Activated CD4-positive, CD25-positive, alpha-beta regulatory T cell (primary cell): ENCODE measurements at regions not wholly inside any gene's neighbourhood (a gene's known extent, or its start where the extent isn't known, plus 50 kb on each side); places are given as distances from the start of the nearest gene placed in this dataset.

ENCODE experiments used
- DNase-seq, 4 experiments: peaks; one replicate each; lab custom pipeline; 2025; lab: John Stamatoyannopoulos, UW

- DNase-seq = no peak
Observed at GRCh38 chr18:51848702-51849101, 491.3 kb upstream of the DCC start.

GRCh38 chr18:51852681-51853080 lies 487.3 kb upstream of the DCC start:
- no peak for DNase-seq

DNA sequence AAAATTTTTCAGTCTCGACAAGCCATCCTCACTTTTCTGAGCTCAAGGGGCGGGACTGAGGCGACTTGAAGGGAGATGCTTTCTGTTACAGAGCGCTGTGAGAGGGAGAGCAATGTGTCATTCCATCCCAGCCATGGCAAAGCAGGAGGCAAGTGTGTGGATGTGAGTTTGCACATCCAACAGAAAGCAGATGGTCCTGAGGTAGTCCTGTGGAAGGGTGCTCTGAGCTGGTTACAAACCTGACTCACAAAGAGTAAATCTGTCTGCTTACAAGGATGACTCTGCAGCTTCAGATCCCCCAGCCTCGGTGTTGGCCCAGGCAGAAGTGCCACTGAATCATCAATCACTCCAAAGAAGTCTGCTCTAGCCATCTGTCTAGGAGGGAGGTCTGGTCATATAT lies 482.0 kb upstream of the DCC start:
- no peak for DNase-seq

DNA sequence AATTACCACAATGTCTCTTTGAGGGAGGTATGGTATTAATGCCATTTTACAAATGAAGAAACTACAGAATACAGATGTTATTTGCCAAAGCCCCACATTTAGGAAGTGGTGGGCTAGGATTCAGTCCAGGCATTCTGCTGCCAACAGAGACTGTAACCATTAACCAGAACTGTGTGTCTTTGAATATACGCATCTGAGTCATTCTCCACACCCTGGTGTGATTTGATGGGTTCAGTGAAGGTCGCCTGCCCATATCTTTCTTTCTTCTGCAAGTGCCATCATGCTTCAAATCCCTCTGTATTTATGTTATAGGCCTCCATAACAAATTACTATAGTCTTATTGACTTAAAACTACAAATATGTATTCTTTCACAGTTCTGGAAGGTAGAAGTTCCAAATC lies 479.0 kb upstream of the DCC start:
- DNase-seq = no peak

DNA sequence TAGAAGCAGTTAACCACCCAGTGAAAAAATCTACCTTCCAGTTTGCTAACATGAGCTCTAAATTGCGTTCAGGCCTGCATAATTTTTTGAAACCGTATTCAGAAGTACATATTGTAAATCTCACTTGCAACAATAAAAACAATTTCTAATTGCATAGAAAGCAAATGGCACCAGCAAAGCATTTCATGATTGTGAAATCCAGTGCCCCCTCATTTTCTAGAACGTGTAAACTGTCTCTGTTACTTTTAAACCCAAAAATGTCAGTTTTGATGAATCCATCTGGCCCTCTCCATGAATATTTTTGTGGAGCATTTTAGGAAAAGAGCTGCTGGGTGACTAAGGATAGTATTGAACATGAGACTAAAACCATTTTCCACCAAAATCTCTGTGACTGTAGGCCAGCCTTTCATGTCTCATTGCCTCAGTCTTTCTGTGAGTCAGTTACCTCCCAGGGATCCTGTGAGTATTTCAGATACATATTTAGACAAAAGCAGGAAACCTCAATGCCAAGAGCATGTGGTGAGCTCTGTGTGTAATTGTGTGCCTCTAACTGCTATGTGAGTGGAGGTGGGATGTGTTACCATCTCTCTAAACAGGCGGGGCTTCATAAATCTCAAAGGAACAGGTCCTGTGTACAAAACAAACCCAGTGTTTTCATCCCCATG lies 477.8 kb upstream of the DCC start:
- no peak for DNase-seq

DNA sequence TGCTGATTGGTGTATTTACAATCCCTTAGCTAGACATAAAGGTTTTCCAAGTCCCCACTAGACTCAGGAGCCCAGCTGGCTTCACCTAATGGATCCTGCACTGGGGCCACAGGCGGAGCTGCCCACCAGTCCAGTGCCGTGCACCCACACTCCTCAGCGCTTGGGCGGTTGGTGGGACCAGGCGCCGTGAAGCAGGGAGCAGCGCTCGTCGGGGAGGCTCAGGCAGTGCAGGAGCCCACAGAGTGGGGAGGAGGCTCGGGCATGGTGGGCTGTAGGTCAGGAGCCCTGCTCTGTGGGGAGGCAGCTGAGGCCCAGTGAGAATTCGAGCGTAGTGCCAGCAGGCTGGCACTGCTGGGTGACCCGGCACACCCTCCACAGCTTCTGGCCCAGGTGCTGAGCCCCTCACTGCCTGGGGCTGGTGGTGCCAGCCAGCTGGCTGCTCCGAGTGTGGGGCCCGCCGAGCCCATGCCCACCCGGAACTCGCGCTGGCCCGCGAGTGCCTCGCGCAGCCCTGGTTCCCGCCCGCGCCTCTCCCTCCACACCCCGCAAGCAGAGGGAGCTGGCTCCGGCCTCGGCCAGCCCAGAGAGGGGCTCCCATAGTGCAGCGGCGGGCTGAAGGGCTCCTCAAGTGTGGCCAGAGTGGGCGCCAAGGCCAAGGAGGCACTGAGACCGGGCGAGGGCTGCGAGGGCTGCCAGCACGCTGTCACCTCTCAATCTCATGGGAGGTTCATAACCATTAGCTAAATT lies 475.6 kb upstream of the DCC start:
- DNase-seq = no peak

DNA sequence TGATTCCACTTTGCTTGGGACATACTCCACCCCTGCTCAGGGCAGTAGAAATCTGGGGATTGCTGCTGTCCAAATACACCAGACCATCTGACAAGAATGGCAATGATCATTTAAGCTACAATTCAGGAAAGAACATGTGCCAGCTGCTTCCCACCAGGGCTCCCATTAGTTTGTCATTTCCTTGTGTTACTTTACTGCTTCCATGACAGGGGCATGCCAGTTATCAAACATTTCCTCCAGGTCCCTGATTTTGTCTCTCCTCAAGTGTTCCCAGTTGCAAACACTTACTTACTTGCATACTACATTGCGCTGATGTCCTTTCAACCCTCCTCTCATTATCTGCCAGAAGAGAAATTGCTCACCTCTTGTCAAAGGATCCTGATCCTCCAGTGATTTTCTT lies 474.5 kb upstream of the DCC start:
- DNase-seq = no peak

- DNase-seq = no peak
Observed at GRCh38 chr18:51867767-51868166, 472.2 kb upstream of the DCC start.

GRCh38 chr18:51878724-51879123 lies 461.3 kb upstream of the DCC start:
- no peak for DNase-seq

DNA sequence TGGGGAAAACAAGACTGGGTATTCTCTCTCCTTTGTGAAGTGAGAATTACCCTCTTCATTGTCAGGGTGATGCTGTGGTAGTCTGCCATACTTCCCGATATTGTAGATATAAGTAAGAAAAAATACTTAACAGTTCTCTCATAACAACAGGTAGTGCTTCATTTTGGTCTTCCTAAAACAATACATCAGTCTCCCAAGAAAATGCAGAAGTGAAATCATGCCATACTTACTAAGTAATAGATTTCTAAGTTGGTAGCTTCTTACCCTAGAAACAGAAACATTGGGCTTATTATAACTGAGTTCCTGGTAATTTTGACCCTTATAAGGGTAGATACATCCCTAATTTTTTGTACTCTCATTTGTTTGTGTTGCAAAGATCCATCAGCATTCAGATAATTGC lies 460.7 kb upstream of the DCC start:
- no peak for DNase-seq

GRCh38 chr18:51881394-51881793 lies 458.6 kb upstream of the DCC start:
- no peak for DNase-seq

DNA sequence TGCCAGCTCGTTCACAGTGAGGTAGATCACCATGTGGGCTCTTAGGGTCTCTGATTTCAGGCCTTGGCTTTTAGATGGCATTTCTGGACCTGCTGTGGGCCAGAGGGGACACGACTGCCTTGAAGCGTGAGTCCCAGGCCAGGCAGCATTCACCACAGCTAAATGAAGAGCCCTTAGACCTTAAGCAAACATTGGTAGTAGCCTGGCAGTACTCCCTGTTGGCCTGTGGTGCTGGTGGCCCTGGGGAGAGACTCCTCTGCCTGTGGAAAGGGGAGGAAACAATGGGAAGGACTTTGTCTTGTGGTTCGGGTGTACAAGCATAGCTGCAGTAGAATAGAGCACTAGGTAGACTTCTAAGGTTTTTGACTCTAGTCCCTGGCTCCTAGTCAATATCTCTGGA lies 456.0 kb upstream of the DCC start:
- DNase-seq = no peak

DNA sequence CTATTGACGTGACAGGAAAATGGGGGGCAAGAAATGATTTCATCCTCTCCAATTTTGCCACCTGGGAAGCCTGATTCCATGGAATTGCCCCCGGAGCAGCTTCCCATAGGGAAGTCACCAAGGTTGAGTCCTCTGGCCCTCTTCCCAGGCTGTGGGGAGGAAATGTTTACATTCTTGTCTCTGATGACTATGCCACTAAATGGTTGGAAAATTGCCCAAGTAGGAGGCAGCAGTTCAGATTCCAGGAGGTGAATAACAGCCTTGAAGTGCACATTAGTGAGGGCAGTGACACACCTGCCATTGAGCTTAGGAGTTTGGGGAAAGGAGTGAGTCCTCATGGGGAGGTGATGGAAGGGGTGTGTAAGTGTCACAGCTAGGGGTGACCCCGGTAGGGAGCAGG lies 449.2 kb upstream of the DCC start:
- DNase-seq = no peak

DNA sequence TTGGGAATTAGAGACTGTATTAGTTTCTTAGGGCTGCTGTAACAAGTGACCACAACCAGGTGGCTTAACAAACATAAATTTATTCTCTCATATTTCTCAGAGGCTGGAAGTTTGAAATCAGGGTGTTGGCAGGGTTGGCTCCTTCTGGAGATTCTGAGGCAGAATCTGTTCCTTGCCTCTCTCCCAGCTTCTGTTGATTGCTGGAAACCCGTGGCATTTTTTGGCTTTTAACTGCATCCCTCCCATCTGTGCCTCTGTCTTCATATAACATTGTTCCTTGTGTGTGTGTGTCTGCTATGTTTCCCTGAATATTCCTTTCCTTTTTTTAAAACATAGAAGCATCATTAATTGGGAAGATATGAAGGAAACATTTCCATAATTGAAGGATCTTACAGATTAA lies 448.1 kb upstream of the DCC start:
- DNase-seq = no peak

- DNase-seq = no peak
Observed at GRCh38 chr18:51897884-51898283, 442.1 kb upstream of the DCC start.

DNA sequence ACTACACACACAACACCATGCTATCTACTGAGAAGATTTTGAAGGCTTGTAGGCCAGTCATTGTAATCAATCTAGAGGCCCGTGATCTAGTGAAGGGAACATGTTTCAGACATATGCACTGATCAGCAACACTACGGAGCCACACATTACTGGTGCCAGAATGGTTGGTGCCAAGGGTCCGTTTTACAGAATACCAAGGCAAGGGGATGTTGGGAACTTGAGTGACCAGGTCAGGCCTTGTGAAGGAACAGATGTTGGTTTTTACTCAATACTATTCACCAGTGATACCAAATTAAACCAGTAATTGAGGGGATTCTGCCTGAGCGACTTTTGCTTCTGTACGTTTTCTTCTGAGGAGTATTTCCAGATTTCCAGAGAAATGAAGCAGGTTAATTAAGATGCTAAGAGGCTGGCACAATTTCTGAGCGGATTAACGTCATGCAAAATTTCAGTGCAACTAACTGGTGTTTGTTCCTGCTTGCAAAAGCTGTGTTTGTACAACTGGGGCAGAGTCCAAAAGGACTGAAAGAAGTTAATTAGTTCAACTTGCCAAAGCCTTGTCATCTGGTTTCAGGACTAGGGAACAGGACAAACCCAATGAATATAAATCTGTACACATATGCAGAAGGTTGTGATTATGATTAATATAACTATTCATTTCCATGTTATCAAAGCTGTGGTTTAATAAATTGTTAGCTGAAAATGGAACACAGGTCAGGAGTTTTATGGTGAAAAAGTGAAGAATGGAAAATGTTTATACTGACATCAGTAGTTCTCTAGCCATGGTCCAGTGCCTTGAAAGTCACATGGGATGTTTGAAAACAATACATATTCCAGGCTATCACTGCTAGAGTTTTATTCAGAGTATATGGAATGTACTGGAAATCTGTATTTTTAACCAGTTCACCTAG lies 432.1 kb upstream of the DCC start:
- DNase-seq = no peak

DNA sequence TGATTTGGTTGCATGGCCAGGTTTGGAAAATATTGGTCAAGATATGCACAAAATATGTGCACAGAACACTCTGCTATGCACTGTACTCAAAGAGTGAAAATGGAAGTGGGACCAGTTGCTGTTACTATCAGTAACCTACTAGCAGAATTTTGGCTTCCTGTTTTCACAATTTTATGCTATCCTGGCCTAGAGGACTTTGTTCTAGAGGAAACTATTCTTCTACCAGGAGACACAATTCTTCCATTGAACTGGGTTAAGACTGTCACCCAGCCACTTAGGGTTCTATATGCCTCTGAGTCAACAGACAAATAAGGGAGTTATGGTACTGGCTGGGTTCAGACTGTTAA lies 431.4 kb upstream of the DCC start:
- no peak for DNase-seq

GRCh38 chr18:51911584-51911983 lies 428.4 kb upstream of the DCC start:
- no peak for DNase-seq

- DNase-seq = no peak
Observed at GRCh38 chr18:51912381-51912780, 427.6 kb upstream of the DCC start.

DNA sequence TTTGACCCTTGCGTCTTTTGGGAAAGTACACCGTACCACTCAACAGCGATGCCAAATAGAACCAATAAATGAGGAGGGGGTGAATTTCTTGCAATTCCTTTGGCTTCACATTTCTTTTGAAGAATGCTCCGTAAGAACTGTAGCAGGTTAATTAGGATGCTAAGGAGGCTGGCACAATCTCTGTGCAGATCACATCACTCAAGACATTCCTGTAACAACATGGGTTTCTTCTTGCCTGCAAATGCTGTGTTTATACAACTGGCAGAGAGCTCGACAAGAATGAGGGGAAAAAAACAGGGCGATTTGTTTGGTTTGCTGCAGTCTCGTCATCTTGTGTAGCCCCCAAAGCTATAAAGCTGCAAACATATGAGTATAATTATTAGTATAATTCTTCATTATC lies 424.8 kb upstream of the DCC start:
- DNase-seq = no peak

- DNase-seq = no peak
Observed at GRCh38 chr18:51921862-51922261, 418.1 kb upstream of the DCC start.

GRCh38 chr18:51933903-51934302 lies 406.1 kb upstream of the DCC start:
- no peak for DNase-seq

DNA sequence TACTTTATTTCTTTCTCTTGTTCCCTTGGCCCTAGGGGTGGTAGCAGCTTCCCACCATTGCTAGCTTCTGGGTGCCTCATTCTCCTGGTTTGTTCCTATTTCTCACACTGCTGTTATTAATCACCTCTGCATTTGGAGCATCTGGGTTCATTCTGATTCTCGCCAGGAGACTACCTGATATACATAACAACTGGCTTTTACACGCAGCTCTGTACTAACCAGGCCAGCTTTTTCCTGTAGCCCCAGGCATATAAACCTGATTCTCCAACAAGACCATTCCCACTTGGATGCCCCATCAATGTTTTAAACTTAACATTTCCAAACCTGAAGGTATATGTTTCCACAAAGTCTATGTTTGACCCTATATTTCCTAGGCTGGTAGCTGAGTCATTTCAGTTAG lies 403.9 kb upstream of the DCC start:
- no peak for DNase-seq
